Endothelial cell of umbilical vein (primary cell): ENCODE measurements at regions not wholly inside any gene's neighbourhood (a gene's known extent, or its start where the extent isn't known, plus 50 kb on each side); places are given as distances from the start of the nearest gene placed in this dataset.

Experiments
- BruUV-seq: library from RNA; stranded (reverse); fragments of 400-500 nt; replicated peaks from 2 replicates; lab custom pipeline; 2021; lab: Mats Ljungman, UMichigan
- CTCF ChIA-PET: fragments of 300-600, 350-600 bp; sonication (Branson Sonifier 250); formaldehyde crosslinking; loops from one replicate; lab custom pipeline; 2021; ENCODE audit warnings: antibody characterized with exemption, inconsistent platforms; lab: Charles Lee
- POLR2A ChIA-PET: fragments of 300-600, 350-600 bp; sonication (Branson Sonifier 250); formaldehyde crosslinking; loops from one replicate; lab custom pipeline; 2021; ENCODE audit warnings: antibody characterized with exemption, inconsistent platforms; lab: Charles Lee
- DNase-seq: peaks from one replicate; pipeline ENCODE4 v3.0.0-alpha.2; 2011; ENCODE audit warnings: low read depth, low spot score
- FAIRE-seq: peaks from 2 replicates; lab custom pipeline; 2011; peaks lifted over from hg19 to GRCh38; lab: Jason Lieb, UNC
- H2AFZ ChIP-seq: 2 replicates; pipeline ENCODE4 v1.6.0; 2012; ENCODE audit warnings: low read depth, low read length, control low read depth, inconsistent platforms
- H3K27ac ChIP-seq: 2 replicates; pipeline ENCODE4 v1.5.1; 2011; ENCODE audit warnings: low read depth, mild to moderate bottlenecking, control low read depth, low read length, moderate library complexity; ENCODE audit not compliant: insufficient read depth
- H3K27me3 ChIP-seq, 2 experiments: 2 replicates each; pipeline versions ENCODE4 v1.6.0 to v1.6.1; 2011; ENCODE audit warnings: low read length in 2 of 2, mixed read lengths in 1 of 2; ENCODE audit not compliant: control insufficient read depth in 2 of 2, insufficient read depth in 2 of 2
- H3K36me3 ChIP-seq, 2 experiments: 2 replicates in 1 of 2; 3 replicates in 1 of 2; pipeline ENCODE4 v1.5.1; 2011; ENCODE audit warnings: low read length in 2 of 2, mild to moderate bottlenecking in 1 of 2, moderate library complexity in 1 of 2; ENCODE audit not compliant: control insufficient read depth in 2 of 2, insufficient read depth in 2 of 2; ENCODE audit errors: extremely low read depth in 1 of 2
- H3K4me1 ChIP-seq: 3 replicates; pipeline ENCODE4 v1.5.1; 2011; ENCODE audit warnings: mild to moderate bottlenecking, low read length; ENCODE audit not compliant: control insufficient read depth, insufficient read depth; ENCODE audit errors: extremely low read depth
- H3K4me2 ChIP-seq: 2 replicates; pipeline ENCODE4 v1.6.1; 2011; ENCODE audit warnings: low read length, control low read depth, mixed read lengths; ENCODE audit not compliant: insufficient read depth
- H3K4me3 ChIP-seq, 3 experiments: fragments of 200-600 bp in 1 of 3; sonication (generic), shearing (Covaris generic) in 1 of 3; replicated peaks in 1 of 3; 2 replicates each; pipeline ENCODE4 v1.5.1; 2011 to 2016; ENCODE audit warnings: control low read depth in 3 of 3, low read length in 3 of 3, mild to moderate bottlenecking in 2 of 3, inconsistent platforms in 1 of 3, low read depth in 1 of 3, moderate library complexity in 1 of 3; ENCODE audit not compliant: insufficient read depth in 1 of 3
- H3K79me2 ChIP-seq: 2 replicates; pipeline ENCODE4 v1.6.0; 2012; ENCODE audit warnings: low read length, inconsistent platforms; ENCODE audit not compliant: control insufficient read depth, insufficient read depth
- H3K9ac ChIP-seq: replicated peaks from 2 replicates; pipeline ENCODE3; 2011; ENCODE audit warnings: low read length, control low read depth; ENCODE audit not compliant: insufficient read depth; ENCODE audit errors: extremely low read depth
- H3K9me1 ChIP-seq: replicated peaks from 3 replicates; pipeline ENCODE4 v1.6.0; 2011; ENCODE audit warnings: mild to moderate bottlenecking, low read length; ENCODE audit not compliant: control insufficient read depth, insufficient read depth; ENCODE audit errors: extremely low read depth
- H3K9me3 ChIP-seq: replicated peaks from 2 replicates; pipeline ENCODE4 v1.5.1; 2012; ENCODE audit warnings: low read length, inconsistent platforms; ENCODE audit not compliant: control insufficient read depth, insufficient read depth
- H4K20me1 ChIP-seq: replicated peaks from 2 replicates; pipeline ENCODE3; 2011; ENCODE audit warnings: mild to moderate bottlenecking, low read length; ENCODE audit not compliant: control insufficient read depth, insufficient read depth; ENCODE audit errors: extremely low read depth
- CTCF ChIP-seq, 2 donors: IDR thresholded peaks; 1 replicate in 1 of 2; 2 replicates in 1 of 2; pipeline ENCODE4 v1.5.1; 2011; ENCODE audit warnings: low read length in 2 of 2, mild to moderate bottlenecking in 2 of 2, moderate library complexity in 2 of 2, control low read depth in 1 of 2, inconsistent platforms in 1 of 2, low read depth in 1 of 2; ENCODE audit not compliant: insufficient read depth in 1 of 2; ENCODE audit errors: extremely low read depth in 1 of 2
- EZH2 ChIP-seq: IDR thresholded peaks from 2 replicates; pipeline ENCODE4 v1.6.1; 2012; ENCODE audit warnings: borderline replicate concordance, low read depth, mild to moderate bottlenecking, moderate library complexity, low read length, inconsistent platforms; ENCODE audit not compliant: severe bottlenecking
- FOS ChIP-seq: IDR thresholded peaks from 2 replicates; pipeline ENCODE4 v1.6.1; 2011; ENCODE audit warnings: mild to moderate bottlenecking, low read length, moderate library complexity, borderline replicate concordance; ENCODE audit not compliant: insufficient read depth
- GATA2 ChIP-seq: IDR thresholded peaks from 2 replicates; pipeline ENCODE4 v1.7.0; 2011; ENCODE audit warnings: low read depth, mild to moderate bottlenecking, moderate library complexity, mixed read lengths, low read length; ENCODE audit not compliant: insufficient read length, insufficient read depth
- JUN ChIP-seq: IDR thresholded peaks from 2 replicates; pipeline ENCODE4 v1.6.1; 2011; ENCODE audit warnings: borderline replicate concordance, low read depth; ENCODE audit not compliant: insufficient read length, insufficient read depth
- MAX ChIP-seq: IDR thresholded peaks from 2 replicates; pipeline ENCODE4 v1.6.1; 2011; ENCODE audit not compliant: insufficient read depth, insufficient read length
- MYC ChIP-seq: IDR thresholded peaks from one replicate; pipeline ENCODE4 v1.6.1; 2011; ENCODE audit warnings: mild to moderate bottlenecking, low read depth, low read length
- POLR2A ChIP-seq: IDR thresholded peaks from 2 replicates; pipeline ENCODE4 v1.6.1; 2012; ENCODE audit warnings: low read depth, mild to moderate bottlenecking, control low read depth, low read length
- POLR2AphosphoS5 ChIP-seq: IDR thresholded peaks from 2 replicates; pipeline ENCODE4 v1.6.1; 2012; ENCODE audit warnings: low read depth, mild to moderate bottlenecking, control low read depth, low read length, moderate library complexity; ENCODE audit not compliant: insufficient read depth
- dilution Hi-C: fragments of 300-500 bp; cut with MboI; formaldehyde crosslinking; loops from one replicate; pipeline ENCODE4 v1.15.0; 2019; ENCODE audit warnings: low sequenced_read_pairs; ENCODE audit not compliant: extremely low pct_ligation_motif_present
- intact Hi-C: fragments of 100-400 bp; cut with micrococcal nuclease; formaldehyde crosslinking; loops from one replicate; pipeline ENCODE4 v1.10.0; 2022

- BruUV-seq: no TSS peak
Measured at GRCh38 chr4:123476089-123476488, 79.5 kb downstream of the SPRY1 start.

More at GRCh38 chr4:123476089-123476488, 79.5 kb downstream of the SPRY1 start:
- H3K27me3 ChIP-seq: no peaks in the 10 kb centered on the region
- no peak overlapping the region for H2AFZ ChIP-seq
- no peaks in the 10 kb centered on the region for H3K9me1 ChIP-seq
- no peak overlapping the region for H3K4me3 ChIP-seq
- H3K4me1 ChIP-seq: peaks cover 3% of the 10 kb centered on the region
- H3K36me3 ChIP-seq: no peaks in the 10 kb centered on the region
- ChIA-PET POLR2A (no interaction called here), CTCF (no interaction called here)
- dilution Hi-C loops (no loop called here), intact Hi-C loops (no loop called here)
- H3K79me2 ChIP-seq: no peaks in the 10 kb centered on the region
- FAIRE-seq (no peak), DNase-seq (no peak)
- no peaks in the 10 kb centered on the region for H4K20me1 ChIP-seq
- TF ChIP-seq EZH2: no peak
- TF ChIP-seq MAX: no peak
- no peak for TF ChIP-seq GATA2
- no peak for TF ChIP-seq CTCF (IDR thresholded peaks at IDR 0.05; ENCODE audit: extremely low read depth in 1 of 2, insufficient read depth in 1 of 2, low read depth in 1 of 2, low read length in 2 of 2)
- TF ChIP-seq POLR2A: no peak
- no peak for TF ChIP-seq MYC
- TF ChIP-seq FOS: no peak
- TF ChIP-seq JUN: no peak
- TF ChIP-seq POLR2AphosphoS5: no peak
- no peaks in the 10 kb centered on the region for H3K9me3 ChIP-seq
- no peak overlapping the region for H3K4me2 ChIP-seq
- no peak overlapping the region for H3K9ac ChIP-seq
- H3K27ac ChIP-seq: no peak overlapping the region
